ENCODE measurements at regions not wholly inside any gene's neighbourhood (a gene's known extent, or its start where the extent isn't known, plus 50 kb on each side); places are given as distances from the start of the nearest gene placed in this dataset.

GRCh38 chr13:58728126-58728525, 1096.6 kb downstream of the PCDH17 start:
- TF ChIP-seq POU2F2 (IDR thresholded peaks at IDR 0.05; ENCODE audit: borderline replicate concordance, low read depth, low read length) (no peak), GATAD2B (conservative IDR thresholded peaks at IDR 0.05; ENCODE audit: low read depth) (no peak), STAT1 (conservative IDR thresholded peaks at IDR 0.05) (no peak), SREBF2 (IDR thresholded peaks at IDR 0.05; ENCODE audit: low read length) (no peak), RCOR1 (conservative IDR thresholded peaks at IDR 0.05; ENCODE audit: low read depth, low read length) (no peak), CREM (IDR thresholded peaks at IDR 0.05; ENCODE audit: low read depth) (no peak), SKIL (IDR thresholded peaks at IDR 0.05; ENCODE audit: low read depth, poor library complexity, severe bottlenecking) (no peak), ZNF207 (IDR thresholded peaks at IDR 0.05; ENCODE audit: borderline replicate concordance) (no peak), EP300 (IDR thresholded peaks at IDR 0.05; ENCODE audit: borderline replicate concordance in 1 of 2, control insufficient read depth in 1 of 2, low read depth in 2 of 2, low read length in 2 of 2) (no peak), POLR2A (IDR thresholded peaks at IDR 0.05; ENCODE audit: low read depth, low read length) (no peak), GABPA (IDR thresholded peaks at IDR 0.05; ENCODE audit: low read depth) (no peak)
- TF ChIP-seq, protein P1, sequence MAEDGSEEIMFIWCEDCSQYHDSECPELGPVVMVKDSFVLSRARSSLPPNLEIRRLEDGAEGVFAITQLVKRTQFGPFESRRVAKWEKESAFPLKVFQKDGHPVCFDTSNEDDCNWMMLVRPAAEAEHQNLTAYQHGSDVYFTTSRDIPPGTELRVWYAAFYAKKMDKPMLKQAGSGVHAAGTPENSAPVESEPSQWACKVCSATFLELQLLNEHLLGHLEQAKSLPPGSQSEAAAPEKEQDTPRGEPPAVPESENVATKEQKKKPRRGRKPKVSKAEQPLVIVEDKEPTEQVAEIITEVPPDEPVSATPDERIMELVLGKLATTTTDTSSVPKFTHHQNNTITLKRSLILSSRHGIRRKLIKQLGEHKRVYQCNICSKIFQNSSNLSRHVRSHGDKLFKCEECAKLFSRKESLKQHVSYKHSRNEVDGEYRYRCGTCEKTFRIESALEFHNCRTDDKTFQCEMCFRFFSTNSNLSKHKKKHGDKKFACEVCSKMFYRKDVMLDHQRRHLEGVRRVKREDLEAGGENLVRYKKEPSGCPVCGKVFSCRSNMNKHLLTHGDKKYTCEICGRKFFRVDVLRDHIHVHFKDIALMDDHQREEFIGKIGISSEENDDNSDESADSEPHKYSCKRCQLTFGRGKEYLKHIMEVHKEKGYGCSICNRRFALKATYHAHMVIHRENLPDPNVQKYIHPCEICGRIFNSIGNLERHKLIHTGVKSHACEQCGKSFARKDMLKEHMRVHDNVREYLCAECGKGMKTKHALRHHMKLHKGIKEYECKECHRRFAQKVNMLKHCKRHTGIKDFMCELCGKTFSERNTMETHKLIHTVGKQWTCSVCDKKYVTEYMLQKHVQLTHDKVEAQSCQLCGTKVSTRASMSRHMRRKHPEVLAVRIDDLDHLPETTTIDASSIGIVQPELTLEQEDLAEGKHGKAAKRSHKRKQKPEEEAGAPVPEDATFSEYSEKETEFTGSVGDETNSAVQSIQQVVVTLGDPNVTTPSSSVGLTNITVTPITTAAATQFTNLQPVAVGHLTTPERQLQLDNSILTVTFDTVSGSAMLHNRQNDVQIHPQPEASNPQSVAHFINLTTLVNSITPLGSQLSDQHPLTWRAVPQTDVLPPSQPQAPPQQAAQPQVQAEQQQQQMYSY (CRISPR knock-in tag; IDR thresholded peaks at IDR 0.05): no peak
- TF ChIP-seq, protein P2, sequence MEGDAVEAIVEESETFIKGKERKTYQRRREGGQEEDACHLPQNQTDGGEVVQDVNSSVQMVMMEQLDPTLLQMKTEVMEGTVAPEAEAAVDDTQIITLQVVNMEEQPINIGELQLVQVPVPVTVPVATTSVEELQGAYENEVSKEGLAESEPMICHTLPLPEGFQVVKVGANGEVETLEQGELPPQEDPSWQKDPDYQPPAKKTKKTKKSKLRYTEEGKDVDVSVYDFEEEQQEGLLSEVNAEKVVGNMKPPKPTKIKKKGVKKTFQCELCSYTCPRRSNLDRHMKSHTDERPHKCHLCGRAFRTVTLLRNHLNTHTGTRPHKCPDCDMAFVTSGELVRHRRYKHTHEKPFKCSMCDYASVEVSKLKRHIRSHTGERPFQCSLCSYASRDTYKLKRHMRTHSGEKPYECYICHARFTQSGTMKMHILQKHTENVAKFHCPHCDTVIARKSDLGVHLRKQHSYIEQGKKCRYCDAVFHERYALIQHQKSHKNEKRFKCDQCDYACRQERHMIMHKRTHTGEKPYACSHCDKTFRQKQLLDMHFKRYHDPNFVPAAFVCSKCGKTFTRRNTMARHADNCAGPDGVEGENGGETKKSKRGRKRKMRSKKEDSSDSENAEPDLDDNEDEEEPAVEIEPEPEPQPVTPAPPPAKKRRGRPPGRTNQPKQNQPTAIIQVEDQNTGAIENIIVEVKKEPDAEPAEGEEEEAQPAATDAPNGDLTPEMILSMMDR (IDR thresholded peaks at IDR 0.05 in 2 of 3, conservative IDR thresholded peaks at IDR 0.05 in 1 of 3; ENCODE audit: control insufficient read depth in 2 of 3, extremely low read depth in 1 of 3, insufficient read depth in 1 of 3, low read depth in 3 of 3, low read length in 3 of 3): no peak
